ENCODE measurements at regions not wholly inside any gene's neighbourhood (a gene's known extent, or its start where the extent isn't known, plus 50 kb on each side); places are given as distances from the start of the nearest gene placed in this dataset.
A peak's percentile ranks its signal among the peaks of the same experiment; 100 is the strongest.

- peaks cover 18% of the 10 kb centered on the region for H3K4me1 ChIP-seq (ENCODE audit: insufficient read depth, low read length)
- no peaks in the 10 kb centered on the region for H3K9me2 ChIP-seq (replicated peaks; ENCODE audit: low read length)
- H3K9ac ChIP-seq (ENCODE audit: low read length), result no peak overlapping the region
- H3K4me3 ChIP-seq (ENCODE audit: low read length), result no peak overlapping the region
- no peaks in the 10 kb centered on the region for H3K9me3 ChIP-seq (ENCODE audit: low read length)
- intact Hi-C loops (cut with micrococcal nuclease), result no loop called here
- no peak overlapping the region for H3K4me2 ChIP-seq (ENCODE audit: low read length)
- no peaks in the 10 kb centered on the region for H3K79me2 ChIP-seq (ENCODE audit: low read length)
- H3K27ac ChIP-seq (ENCODE audit: low read length), result no peak overlapping the region
- DNase-seq (no peak), ATAC-seq (no peak)
- H2AFZ ChIP-seq (ENCODE audit: low read length), result no peak overlapping the region
- POLR2A ChIA-PET (ENCODE audit: unreplicated experiment), result no interaction called here
- no peaks in the 10 kb centered on the region for H4K20me1 ChIP-seq (ENCODE audit: low read length)
- H3K27me3 ChIP-seq (ENCODE audit: low read length), result no peaks in the 10 kb centered on the region
- TF ChIP-seq EZH2phosphoT487 (IDR thresholded peaks at IDR 0.05; ENCODE audit: borderline replicate concordance, low read length) (no peak), CTCF (conservative IDR thresholded peaks at IDR 0.05; ENCODE audit: low read depth, low read length) (no peak), EZH2 (IDR thresholded peaks at IDR 0.05; ENCODE audit: low read length, unreplicated experiment) (no peak)
- CTCF ChIA-PET, result no interaction called here
- no peaks in the 10 kb centered on the region for H3F3A ChIP-seq (ENCODE audit: low read length, unreplicated experiment)
- no TSS peak for BruUV-seq (replicated peaks)
- H3K36me3 ChIP-seq (ENCODE audit: low read depth, low read length), result no peaks in the 10 kb centered on the region
Observed at GRCh38 chr13:85362980-85363379, 436.2 kb downstream of the SLITRK6 start.

- peak; percentile 23 for DNase-seq
- Histone ChIP-seq H3K4me1 (ENCODE audit: insufficient read depth, low read length) (no peaks in the 10 kb centered on the region), H3K36me3 (ENCODE audit: low read depth, low read length) (no peaks in the 10 kb centered on the region), H3F3A (ENCODE audit: low read length, unreplicated experiment) (no peaks in the 10 kb centered on the region), H3K79me2 (ENCODE audit: low read length) (no peaks in the 10 kb centered on the region), H2AFZ (ENCODE audit: low read length) (no peak overlapping the region; the same call in 1 of the 2 replicates), H3K9me2 (replicated peaks; ENCODE audit: low read length) (no peaks in the 10 kb centered on the region), H3K9ac (ENCODE audit: low read length) (no peak overlapping the region), H3K4me3 (ENCODE audit: low read length) (no peak overlapping the region), H3K27me3 (ENCODE audit: low read length) (no peaks in the 10 kb centered on the region), H3K4me2 (ENCODE audit: low read length) (no peak overlapping the region), H3K27ac (ENCODE audit: low read length) (no peak overlapping the region), H3K9me3 (ENCODE audit: low read length) (no peaks in the 10 kb centered on the region), H4K20me1 (ENCODE audit: low read length) (no peaks in the 10 kb centered on the region)
- no TSS peak for BruUV-seq (replicated peaks)
- peak; percentile 42; the same call in 1 of the 2 replicates for ATAC-seq
- ChIA-PET POLR2A (ENCODE audit: unreplicated experiment) (no interaction called here), CTCF (no interaction called here)
- no peak for TF ChIP-seq CTCF (conservative IDR thresholded peaks at IDR 0.05; ENCODE audit: low read depth, low read length)
- TF ChIP-seq EZH2phosphoT487 (IDR thresholded peaks at IDR 0.05; ENCODE audit: borderline replicate concordance, low read length), result no peak
- TF ChIP-seq EZH2 (IDR thresholded peaks at IDR 0.05; ENCODE audit: low read length, unreplicated experiment), result no peak
- intact Hi-C loops (cut with micrococcal nuclease), result no loop called here
Observed at GRCh38 chr13:85347251-85347650, 452.0 kb downstream of the SLITRK6 start.

- no TSS peak for BruUV-seq (replicated peaks)
Observed at GRCh38 chr13:85334187-85334586, 465.0 kb downstream of the SLITRK6 start.

More at GRCh38 chr13:85334187-85334586, 465.0 kb downstream of the SLITRK6 start:
- H3F3A ChIP-seq (ENCODE audit: low read length, unreplicated experiment), result no peaks in the 10 kb centered on the region
- no peaks in the 10 kb centered on the region; the same call in 1 of the 2 replicates for H3K4me1 ChIP-seq (ENCODE audit: insufficient read depth, low read length)
- TF ChIP-seq EZH2phosphoT487 (IDR thresholded peaks at IDR 0.05; ENCODE audit: borderline replicate concordance, low read length), result no peak
- no peak overlapping the region for H3K27ac ChIP-seq (ENCODE audit: low read length)
- H3K9me2 ChIP-seq (replicated peaks; ENCODE audit: low read length), result no peaks in the 10 kb centered on the region
- no peak overlapping the region for H3K9ac ChIP-seq (ENCODE audit: low read length)
- H3K4me2 ChIP-seq (ENCODE audit: low read length), result no peak overlapping the region
- CTCF ChIA-PET, result no interaction called here
- no peaks in the 10 kb centered on the region for H3K36me3 ChIP-seq (ENCODE audit: low read depth, low read length)
- H3K27me3 ChIP-seq (ENCODE audit: low read length), result no peaks in the 10 kb centered on the region
- ATAC-seq (no peak), DNase-seq (no peak)
- H3K9me3 ChIP-seq (ENCODE audit: low read length), result no peaks in the 10 kb centered on the region
- no peaks in the 10 kb centered on the region for H3K79me2 ChIP-seq (ENCODE audit: low read length)
- intact Hi-C loops (cut with micrococcal nuclease), result no loop called here
- H4K20me1 ChIP-seq (ENCODE audit: low read length), result no peaks in the 10 kb centered on the region
- POLR2A ChIA-PET (ENCODE audit: unreplicated experiment), result no interaction called here
- H3K4me3 ChIP-seq (ENCODE audit: low read length), result no peak overlapping the region
- H2AFZ ChIP-seq (ENCODE audit: low read length), result no peak overlapping the region
